GM12864 (cell line): ENCODE measurements at regions not wholly inside any gene's neighbourhood (a gene's known extent, or its start where the extent isn't known, plus 50 kb on each side); places are given as distances from the start of the nearest gene placed in this dataset.

Experiments
- DNase-seq: peaks from one replicate; pipeline ENCODE4 v3.0.0-alpha.2; 2011; ENCODE audit warnings: low read depth
- H3K4me3 ChIP-seq: 2 replicates; pipeline ENCODE4 v1.5.1; 2011; ENCODE audit warnings: mild to moderate bottlenecking, low read depth, low read length, control low read depth
- TF ChIP-seq, protein P1 (sequence below): IDR thresholded peaks from 2 replicates; pipeline ENCODE4 v1.5.1; 2011; ENCODE audit warnings: low read depth, mild to moderate bottlenecking, moderate library complexity, low read length, control low read depth, inconsistent platforms; ENCODE audit errors: missing control alignments

- TF ChIP-seq, protein P1, sequence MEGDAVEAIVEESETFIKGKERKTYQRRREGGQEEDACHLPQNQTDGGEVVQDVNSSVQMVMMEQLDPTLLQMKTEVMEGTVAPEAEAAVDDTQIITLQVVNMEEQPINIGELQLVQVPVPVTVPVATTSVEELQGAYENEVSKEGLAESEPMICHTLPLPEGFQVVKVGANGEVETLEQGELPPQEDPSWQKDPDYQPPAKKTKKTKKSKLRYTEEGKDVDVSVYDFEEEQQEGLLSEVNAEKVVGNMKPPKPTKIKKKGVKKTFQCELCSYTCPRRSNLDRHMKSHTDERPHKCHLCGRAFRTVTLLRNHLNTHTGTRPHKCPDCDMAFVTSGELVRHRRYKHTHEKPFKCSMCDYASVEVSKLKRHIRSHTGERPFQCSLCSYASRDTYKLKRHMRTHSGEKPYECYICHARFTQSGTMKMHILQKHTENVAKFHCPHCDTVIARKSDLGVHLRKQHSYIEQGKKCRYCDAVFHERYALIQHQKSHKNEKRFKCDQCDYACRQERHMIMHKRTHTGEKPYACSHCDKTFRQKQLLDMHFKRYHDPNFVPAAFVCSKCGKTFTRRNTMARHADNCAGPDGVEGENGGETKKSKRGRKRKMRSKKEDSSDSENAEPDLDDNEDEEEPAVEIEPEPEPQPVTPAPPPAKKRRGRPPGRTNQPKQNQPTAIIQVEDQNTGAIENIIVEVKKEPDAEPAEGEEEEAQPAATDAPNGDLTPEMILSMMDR, result no peak
- no peak overlapping the region for H3K4me3 ChIP-seq
- no peak for DNase-seq
These were observed 789.1 kb downstream of the PCDH18 start for GRCh38 chr4:136743238-136743637.

GRCh38 chr4:136742333-136742732 is 790.0 kb downstream of the PCDH18 start:
- DNase-seq, result no peak
- H3K4me3 ChIP-seq, result no peak overlapping the region
- TF ChIP-seq, protein P1, result no peak

- H3K4me3 ChIP-seq, result no peak overlapping the region
- DNase-seq, result no peak
These were observed 790.8 kb downstream of the PCDH18 start for GRCh38 chr4:136741468-136741867.

DNA sequence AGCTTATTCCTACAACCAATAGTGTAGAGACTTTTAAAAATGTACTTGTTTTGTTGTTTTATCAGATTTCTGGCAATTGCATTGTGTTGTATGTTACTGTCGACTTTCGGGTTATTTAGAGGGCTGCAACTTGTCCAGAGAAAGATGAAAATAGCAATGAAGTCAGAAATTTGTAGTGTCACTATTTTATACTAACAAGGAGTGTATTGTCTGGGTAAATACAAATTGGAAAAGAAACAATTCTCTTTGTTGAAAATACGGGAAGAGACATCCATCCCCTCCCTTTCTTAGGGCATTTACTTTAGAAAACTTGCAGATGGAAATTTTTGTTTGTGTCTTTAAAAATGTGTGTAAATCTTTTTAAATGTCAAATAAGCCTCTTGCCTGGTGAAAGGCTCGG is 792.0 kb downstream of the PCDH18 start:
- TF ChIP-seq, protein P1, result no peak
- H3K4me3 ChIP-seq, result no peak overlapping the region
- DNase-seq, result no peak

More at GRCh38 chr4:136741468-136741867, 790.8 kb downstream of the PCDH18 start:
- TF ChIP-seq, protein P1, result no peak

- H3K4me3 ChIP-seq, result no peak overlapping the region
- TF ChIP-seq, protein P1, result no peak
- no peak for DNase-seq
These were observed 795.2 kb downstream of the PCDH18 start for GRCh38 chr4:136737066-136737465.

DNA sequence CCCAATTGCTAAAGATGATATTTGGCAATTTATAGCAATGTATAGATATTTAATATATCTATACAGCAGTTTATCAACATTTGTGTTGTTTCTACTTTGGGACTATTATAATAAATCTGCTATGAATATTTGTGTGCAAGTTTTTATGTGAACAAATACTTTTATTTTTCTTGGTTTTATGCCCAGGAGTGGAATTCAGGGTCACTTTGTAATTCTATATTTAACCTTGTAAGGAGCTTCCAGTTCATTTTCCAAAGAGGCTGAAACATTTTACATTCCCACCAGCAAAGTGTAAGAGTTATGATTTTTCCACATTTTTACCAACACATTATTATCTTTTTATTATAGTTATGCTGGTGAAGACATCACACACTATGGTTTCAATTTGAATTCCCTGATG is 801.3 kb downstream of the PCDH18 start:
- TF ChIP-seq, protein P1, result no peak
- no peak for DNase-seq
- no peak overlapping the region for H3K4me3 ChIP-seq

DNA sequence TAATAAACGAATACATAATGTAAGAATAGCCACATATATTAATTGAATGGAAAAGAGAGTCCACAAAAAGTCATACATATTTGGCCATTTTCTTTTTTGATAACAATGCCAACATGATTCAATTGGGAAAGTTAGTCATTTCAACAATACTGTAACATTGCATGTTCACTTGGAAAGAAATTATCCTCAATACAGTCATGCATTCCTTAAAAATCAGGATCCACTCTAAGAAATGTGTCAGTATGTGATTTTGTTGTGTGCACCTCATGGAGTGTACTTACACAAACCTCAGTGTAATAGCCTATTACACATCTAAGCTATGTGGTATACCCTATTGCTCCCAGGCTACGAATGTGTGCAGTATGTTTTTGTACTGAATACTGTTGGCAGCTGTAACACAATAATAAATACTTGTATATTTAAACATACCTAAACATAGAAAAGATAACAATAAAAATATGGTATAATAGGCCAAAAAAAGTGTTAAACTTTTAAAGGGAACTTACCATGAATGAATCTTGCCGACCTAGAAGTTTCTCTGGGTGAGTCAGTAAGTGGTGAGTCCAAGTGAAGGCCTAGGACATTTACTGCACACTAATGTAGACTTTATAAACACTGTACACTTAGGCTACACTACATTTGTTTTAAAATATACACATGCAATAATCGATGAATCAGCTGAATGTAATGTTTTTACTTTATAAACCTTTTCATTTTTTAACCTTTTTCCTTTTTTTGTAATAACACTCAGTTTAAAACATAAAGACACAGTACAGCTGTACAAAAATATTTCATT is 806.8 kb downstream of the PCDH18 start:
- no peak for DNase-seq
- no peak overlapping the region for H3K4me3 ChIP-seq
- TF ChIP-seq, protein P1, result no peak
